Stimulated activated effector memory CD8-positive, alpha-beta T cell treated with anti-CD3 and anti-CD28 coated beads, Interleukin-12 subunit alpha, Interleukin-12 subunit beta, amount 100 ng/mL, for 72 hours (primary cell): ENCODE measurements at regions not wholly inside any gene's neighbourhood (a gene's known extent, or its start where the extent isn't known, plus 50 kb on each side); places are given as distances from the start of the nearest gene placed in this dataset.
"Not testable (repeated sequence)": the region's sequence is repeated elsewhere in the genome, so short reads cannot be mapped to it uniquely, and the experiment has no call there.

Experiments
- ATAC-seq: fragments of 150-1000 bp; cut with Tn5 transposase; 2 replicates; pipeline ENCODE4 v1.10.0; 2021
- DNase-seq, 2 donors: peaks; one replicate each; pipeline ENCODE4 v3.0.0; 2021 to 2022; ENCODE audit warnings: low spot score in 2 of 2
- H3K27ac Mint-ChIP-seq: one replicate; pipeline ENCODE4 v1.8.0; 2022; ENCODE audit warnings: mild to moderate bottlenecking, mixed read lengths
- H3K36me3 Mint-ChIP-seq: one replicate; pipeline ENCODE4 v1.8.0; 2022; ENCODE audit warnings: mild to moderate bottlenecking, mixed read lengths
- H3K4me1 Mint-ChIP-seq: one replicate; pipeline ENCODE4 v1.8.0; 2022; ENCODE audit warnings: mixed read lengths
- H3K4me3 Mint-ChIP-seq: one replicate; pipeline ENCODE4 v1.8.0; 2022; ENCODE audit warnings: mild to moderate bottlenecking, mixed read lengths
- H3K9me3 Mint-ChIP-seq: one replicate; pipeline ENCODE4 v1.8.0; 2022; ENCODE audit warnings: mixed read lengths

- not testable (repeated sequence) for H3K27ac Mint-ChIP-seq, ATAC-seq, DNase-seq, H3K4me1 Mint-ChIP-seq, H3K4me3 Mint-ChIP-seq, H3K36me3 Mint-ChIP-seq
- H3K9me3 Mint-ChIP-seq, result peaks cover 18% of the 10 kb centered on the region
Observed at GRCh38 chr21:8997443-8998390, 1523.7 kb upstream of the TPTE start.

GRCh38 chr21:8998480-8998879 lies 1522.9 kb upstream of the TPTE start:
- H3K4me1 Mint-ChIP-seq, H3K4me3 Mint-ChIP-seq, H3K27ac Mint-ChIP-seq, ATAC-seq, DNase-seq, H3K36me3 Mint-ChIP-seq: not testable (repeated sequence)
- H3K9me3 Mint-ChIP-seq, result peaks cover 18% of the 10 kb centered on the region

GRCh38 chr21:8998946-8999681 lies 1522.3 kb upstream of the TPTE start:
- Mint-ChIP-seq H3K36me3 (no peaks in the 10 kb centered on the region), H3K9me3 (peaks cover 15% of the 10 kb centered on the region), H3K27ac (no peak overlapping the region), H3K4me1 (no peaks in the 10 kb centered on the region), H3K4me3 (no peak overlapping the region)
- DNase-seq (no peak), ATAC-seq (no peak)

GRCh38 chr21:9000132-9000531 lies 1521.3 kb upstream of the TPTE start:
- DNase-seq, H3K36me3 Mint-ChIP-seq, ATAC-seq, H3K4me1 Mint-ChIP-seq, H3K27ac Mint-ChIP-seq, H3K4me3 Mint-ChIP-seq: not testable (repeated sequence)
- H3K9me3 Mint-ChIP-seq, result peaks cover 13% of the 10 kb centered on the region

- not testable (repeated sequence) for DNase-seq, H3K27ac Mint-ChIP-seq, H3K36me3 Mint-ChIP-seq, H3K4me3 Mint-ChIP-seq, H3K4me1 Mint-ChIP-seq, ATAC-seq
- H3K9me3 Mint-ChIP-seq, result peaks cover 13% of the 10 kb centered on the region
Observed at GRCh38 chr21:9000671-9001070, 1520.7 kb upstream of the TPTE start.

- not testable (repeated sequence) for DNase-seq, H3K36me3 Mint-ChIP-seq, H3K27ac Mint-ChIP-seq, H3K4me1 Mint-ChIP-seq, ATAC-seq, H3K4me3 Mint-ChIP-seq
- peaks cover 10% of the 10 kb centered on the region for H3K9me3 Mint-ChIP-seq
Observed at GRCh38 chr21:9001890-9002663, 1519.3 kb upstream of the TPTE start.

- not testable (repeated sequence) for H3K4me1 Mint-ChIP-seq, H3K27ac Mint-ChIP-seq, H3K36me3 Mint-ChIP-seq, H3K9me3 Mint-ChIP-seq, DNase-seq, ATAC-seq, H3K4me3 Mint-ChIP-seq
Observed at GRCh38 chr21:9003909-9004814, 1517.2 kb upstream of the TPTE start.

- not testable (repeated sequence) for H3K4me1 Mint-ChIP-seq, ATAC-seq, H3K36me3 Mint-ChIP-seq, H3K27ac Mint-ChIP-seq, DNase-seq, H3K9me3 Mint-ChIP-seq, H3K4me3 Mint-ChIP-seq
Observed at GRCh38 chr21:9004815-9005518, 1516.4 kb upstream of the TPTE start.

- not testable (repeated sequence) for H3K36me3 Mint-ChIP-seq, ATAC-seq, H3K9me3 Mint-ChIP-seq, H3K27ac Mint-ChIP-seq, DNase-seq, H3K4me1 Mint-ChIP-seq, H3K4me3 Mint-ChIP-seq
Observed at GRCh38 chr21:9005671-9006070, 1515.7 kb upstream of the TPTE start.

GRCh38 chr21:9006111-9006510 lies 1515.3 kb upstream of the TPTE start:
- not testable (repeated sequence) for DNase-seq, H3K36me3 Mint-ChIP-seq, ATAC-seq, H3K4me3 Mint-ChIP-seq, H3K4me1 Mint-ChIP-seq, H3K27ac Mint-ChIP-seq, H3K9me3 Mint-ChIP-seq

- not testable (repeated sequence) for H3K27ac Mint-ChIP-seq, H3K36me3 Mint-ChIP-seq, ATAC-seq, H3K4me3 Mint-ChIP-seq, DNase-seq, H3K9me3 Mint-ChIP-seq, H3K4me1 Mint-ChIP-seq
Observed at GRCh38 chr21:9006553-9007323, 1514.6 kb upstream of the TPTE start.

- ATAC-seq, result peak; percentile 40
- DNase-seq, result no peak
- no peak overlapping the region for H3K27ac Mint-ChIP-seq
- H3K4me1 Mint-ChIP-seq, result no peaks in the 10 kb centered on the region
- H3K36me3 Mint-ChIP-seq, result no peaks in the 10 kb centered on the region
- no peak overlapping the region for H3K4me3 Mint-ChIP-seq
- H3K9me3 Mint-ChIP-seq, result peaks cover 2% of the 10 kb centered on the region
Observed at GRCh38 chr21:9008636-9009035, 1512.7 kb upstream of the TPTE start.

- H3K4me3 Mint-ChIP-seq, DNase-seq, H3K36me3 Mint-ChIP-seq, H3K27ac Mint-ChIP-seq, H3K4me1 Mint-ChIP-seq, ATAC-seq, H3K9me3 Mint-ChIP-seq: not testable (repeated sequence)
Observed at GRCh38 chr21:9009267-9010016, 1511.9 kb upstream of the TPTE start.
